Neural cell (in vitro differentiated cells): ENCODE measurements at regions not wholly inside any gene's neighbourhood (a gene's known extent, or its start where the extent isn't known, plus 50 kb on each side); places are given as distances from the start of the nearest gene placed in this dataset.

Source experiments
- H2AFZ ChIP-seq: fragments of 200-600, 300-800 bp; sonication (generic), shearing (Covaris generic); 2 replicates; pipeline ENCODE4 v1.6.0; 2014; ENCODE audit warnings: low read depth, mild to moderate bottlenecking, antibody characterized with exemption, low read length, moderate library complexity
- H3F3A ChIP-seq: fragments of 200-600 bp; shearing (Covaris generic); 2 replicates; pipeline ENCODE4 v1.6.1; 2016; ENCODE audit warnings: mild to moderate bottlenecking, moderate library complexity, mixed read lengths, antibody characterized with exemption, low read length; ENCODE audit not compliant: insufficient read depth, poor library complexity, severe bottlenecking
- H3K27ac ChIP-seq: fragments of 200-600, 300-800 bp; sonication (generic), shearing (Covaris generic); 2 replicates; pipeline ENCODE4 v1.5.1; 2014; ENCODE audit warnings: mild to moderate bottlenecking, low read length, moderate library complexity
- H3K27me3 ChIP-seq: fragments of 300-800, 200-600 bp; sonication (generic), shearing (Covaris generic); 2 replicates; pipeline ENCODE4 v1.6.0; 2014; ENCODE audit warnings: mild to moderate bottlenecking, low read depth, low read length, moderate library complexity; ENCODE audit not compliant: insufficient read depth
- H3K36me3 ChIP-seq: fragments of 300-800, 200-600 bp; sonication (generic), shearing (Covaris generic); 2 replicates; pipeline ENCODE4 v1.5.1; 2014; ENCODE audit warnings: mild to moderate bottlenecking, antibody characterized with exemption, low read length, moderate library complexity; ENCODE audit not compliant: insufficient read depth
- H3K4me2 ChIP-seq: fragments of 300-800, 200-600 bp; sonication (generic), shearing (Covaris generic); 2 replicates; pipeline ENCODE4 v1.6.0; 2014; ENCODE audit warnings: mild to moderate bottlenecking, low read length
- H3K4me3 ChIP-seq: fragments of 300-800, 200-600 bp; sonication (generic), shearing (Covaris generic); 2 replicates; pipeline ENCODE4 v1.5.1; 2014; ENCODE audit warnings: mild to moderate bottlenecking, low read length, moderate library complexity
- H3K79me2 ChIP-seq: fragments of 200-600 bp; shearing (Covaris generic); replicated peaks from 2 replicates; pipeline ENCODE4 v1.6.0; 2014; ENCODE audit warnings: mild to moderate bottlenecking, low read length, moderate library complexity; ENCODE audit not compliant: insufficient read depth
- H3K9ac ChIP-seq: fragments of 300-800, 200-600 bp; sonication (generic), shearing (Covaris generic); 2 replicates; pipeline ENCODE4 v1.6.1; 2016; ENCODE audit warnings: mild to moderate bottlenecking, low read length, mixed read lengths
- H3K9me2 ChIP-seq: fragments of 200-600 bp; shearing (Covaris generic); 2 replicates; pipeline ENCODE4 v1.6.1; 2016; ENCODE audit warnings: mild to moderate bottlenecking, low read length, mixed read lengths; ENCODE audit not compliant: insufficient read depth
- H3K9me3 ChIP-seq: fragments of 200-600, 300-800 bp; sonication (generic), shearing (Covaris generic); 2 replicates; pipeline ENCODE4 v1.6.1; 2016; ENCODE audit warnings: mild to moderate bottlenecking, mixed run types, low read length, moderate library complexity, mixed read lengths
- H4K20me1 ChIP-seq: fragments of 200-600 bp; shearing (Covaris generic); 2 replicates; pipeline ENCODE4 v1.6.1; 2016; ENCODE audit warnings: mild to moderate bottlenecking, mixed run types; ENCODE audit not compliant: insufficient read depth
- CTCF ChIP-seq: fragments of 450-650 bp; IDR thresholded peaks from 2 replicates; pipeline ENCODE4 v1.5.1; 2014; ENCODE audit warnings: antibody characterized with exemption, mild to moderate bottlenecking, moderate library complexity; ENCODE audit not compliant: poor library complexity, severe bottlenecking
- EP300 ChIP-seq: fragments of 450-650 bp; conservative IDR thresholded peaks from 2 replicates; pipeline ENCODE4 v1.6.1; 2014; ENCODE audit warnings: antibody characterized with exemption, mild to moderate bottlenecking, moderate library complexity; ENCODE audit not compliant: poor library complexity, severe bottlenecking
- EZH2 ChIP-seq: fragments of 200-600, 300-800 bp; shearing (Covaris generic), sonication (generic); IDR thresholded peaks from 2 replicates; pipeline ENCODE4 v1.6.1; 2014; ENCODE audit warnings: antibody characterized with exemption, low read length, borderline replicate concordance, mild to moderate bottlenecking; ENCODE audit not compliant: insufficient read depth, poor library complexity, severe bottlenecking
- MXI1 ChIP-seq: fragments of 450-650 bp; conservative IDR thresholded peaks from 2 replicates; pipeline ENCODE4 v1.6.1; 2014; ENCODE audit warnings: antibody characterized with exemption, mild to moderate bottlenecking; ENCODE audit not compliant: poor library complexity, severe bottlenecking
- POLR2AphosphoS5 ChIP-seq: IDR thresholded peaks from 2 replicates; pipeline ENCODE4 v1.6.1; 2012
- RAD21 ChIP-seq: fragments of 450-650 bp; conservative IDR thresholded peaks from 2 replicates; pipeline ENCODE4 v1.6.1; 2014; ENCODE audit warnings: antibody characterized with exemption, mild to moderate bottlenecking, moderate library complexity
- REST ChIP-seq: IDR thresholded peaks from 2 replicates; pipeline ENCODE4 v1.6.1; 2012; ENCODE audit warnings: borderline replicate concordance
- SMC3 ChIP-seq: fragments of 450-650 bp; conservative IDR thresholded peaks from 2 replicates; pipeline ENCODE4 v1.6.1; 2014; ENCODE audit warnings: antibody characterized with exemption, mild to moderate bottlenecking, moderate library complexity; ENCODE audit not compliant: poor library complexity
- TAF1 ChIP-seq: IDR thresholded peaks from 2 replicates; pipeline ENCODE4 v1.6.1; 2012; ENCODE audit warnings: low read depth

DNA sequence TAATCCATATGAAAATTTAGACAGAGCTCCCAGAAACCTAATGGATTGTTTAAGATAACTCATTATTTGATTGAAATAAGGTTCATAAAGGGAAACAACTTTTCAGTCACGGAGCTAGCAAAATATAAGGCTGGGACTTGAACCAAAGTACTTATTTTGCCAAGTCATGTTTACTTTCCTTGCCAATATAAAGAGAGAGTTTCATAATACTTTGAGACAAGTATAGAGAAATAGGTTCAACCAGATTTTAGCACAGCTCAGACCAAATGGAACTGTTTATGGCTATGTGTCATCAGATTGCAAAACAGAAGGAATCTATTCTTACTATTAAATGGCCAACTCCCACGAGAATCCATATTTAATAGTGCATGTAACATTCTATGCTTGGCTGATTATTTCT lies 1517.5 kb upstream of the TENM4 start:
- no peak for TF ChIP-seq TAF1
- no peaks in the 10 kb centered on the region for H3K27me3 ChIP-seq
- no peak overlapping the region for H3K4me2 ChIP-seq
- H3K4me3 ChIP-seq: no peak overlapping the region
- no peaks in the 10 kb centered on the region for H3K36me3 ChIP-seq
- H3K79me2 ChIP-seq: no peaks in the 10 kb centered on the region
- H2AFZ ChIP-seq: no peak overlapping the region
- H3K9ac ChIP-seq: no peak overlapping the region
- H3K9me3 ChIP-seq: no peaks in the 10 kb centered on the region
- H4K20me1 ChIP-seq: no peaks in the 10 kb centered on the region
- no peaks in the 10 kb centered on the region for H3F3A ChIP-seq
- H3K27ac ChIP-seq: no peak overlapping the region
- no peaks in the 10 kb centered on the region for H3K9me2 ChIP-seq

DNA sequence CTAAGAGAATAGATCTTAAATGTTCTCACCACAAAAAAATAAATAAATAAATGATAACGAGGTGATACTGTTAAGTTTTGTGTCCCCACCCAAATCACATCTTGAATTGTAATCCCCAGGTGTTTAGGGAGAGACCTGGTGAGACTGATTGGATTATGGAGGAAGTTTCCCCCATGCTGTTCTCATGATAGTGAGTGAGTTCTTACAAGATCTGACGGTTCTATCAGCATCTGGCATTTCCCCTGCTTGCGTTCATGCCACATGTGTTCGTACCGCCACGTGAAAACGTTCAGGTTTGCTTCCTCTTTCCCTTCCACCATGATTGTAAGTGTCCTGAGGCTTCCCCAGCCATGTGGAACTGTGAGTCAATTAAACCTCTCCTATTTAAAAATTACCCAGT lies 1514.8 kb upstream of the TENM4 start:
- Histone ChIP-seq H3K9me3 (no peaks in the 10 kb centered on the region), H3F3A (no peaks in the 10 kb centered on the region), H3K36me3 (no peaks in the 10 kb centered on the region), H3K4me2 (no peak overlapping the region), H3K9me2 (no peaks in the 10 kb centered on the region), H2AFZ (no peak overlapping the region), H3K79me2 (no peaks in the 10 kb centered on the region), H4K20me1 (no peaks in the 10 kb centered on the region), H3K27me3 (no peaks in the 10 kb centered on the region), H3K4me3 (no peak overlapping the region), H3K27ac (no peak overlapping the region), H3K9ac (no peak overlapping the region)
- TF ChIP-seq EZH2: no peak
- no peak for TF ChIP-seq RAD21
- no peak for TF ChIP-seq SMC3
- TF ChIP-seq REST: no peak
- no peak for TF ChIP-seq CTCF
- no peak for TF ChIP-seq MXI1
- TF ChIP-seq POLR2AphosphoS5: no peak
- no peak for TF ChIP-seq TAF1
- TF ChIP-seq EP300: no peak

DNA sequence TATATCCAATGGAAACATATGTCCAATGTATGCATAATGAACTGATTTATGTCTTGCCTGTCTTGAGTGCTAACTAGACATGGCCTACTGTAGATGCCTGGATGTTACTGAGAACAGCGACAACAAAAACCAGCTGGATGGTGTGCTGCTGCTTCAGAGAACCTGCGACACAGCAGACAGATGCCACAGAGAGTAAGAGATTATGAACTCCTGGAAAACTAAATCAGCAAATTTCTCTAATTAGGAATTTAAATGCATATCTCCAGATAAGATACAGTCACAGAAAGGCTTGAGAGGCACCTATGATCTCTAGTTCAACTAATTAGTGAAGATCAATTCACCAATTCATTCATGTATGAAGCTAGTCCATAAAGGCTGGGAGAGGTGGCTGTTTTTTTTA lies 1508.0 kb upstream of the TENM4 start:
- Histone ChIP-seq H3K27me3 (no peaks in the 10 kb centered on the region), H3K79me2 (no peaks in the 10 kb centered on the region), H3K27ac (no peak overlapping the region), H3K9me3 (peaks cover 4% of the 10 kb centered on the region), H3K4me2 (no peak overlapping the region), H3K36me3 (no peaks in the 10 kb centered on the region), H3K4me3 (no peak overlapping the region), H2AFZ (no peak overlapping the region), H3K9ac (no peak overlapping the region), H3K9me2 (no peaks in the 10 kb centered on the region), H4K20me1 (no peaks in the 10 kb centered on the region), H3F3A (no peaks in the 10 kb centered on the region)
- no peak for TF ChIP-seq CTCF
- no peak for TF ChIP-seq EZH2
- TF ChIP-seq EP300: no peak
- no peak for TF ChIP-seq TAF1
- TF ChIP-seq MXI1: no peak
- no peak for TF ChIP-seq REST
- no peak for TF ChIP-seq RAD21
- no peak for TF ChIP-seq SMC3
- no peak for TF ChIP-seq POLR2AphosphoS5
